ENCODE measurements at regions not wholly inside any gene's neighbourhood (a gene's known extent, or its start where the extent isn't known, plus 50 kb on each side); places are given as distances from the start of the nearest gene placed in this dataset.
A peak's percentile ranks its signal among the peaks of the same experiment; 100 is the strongest.

DNA sequence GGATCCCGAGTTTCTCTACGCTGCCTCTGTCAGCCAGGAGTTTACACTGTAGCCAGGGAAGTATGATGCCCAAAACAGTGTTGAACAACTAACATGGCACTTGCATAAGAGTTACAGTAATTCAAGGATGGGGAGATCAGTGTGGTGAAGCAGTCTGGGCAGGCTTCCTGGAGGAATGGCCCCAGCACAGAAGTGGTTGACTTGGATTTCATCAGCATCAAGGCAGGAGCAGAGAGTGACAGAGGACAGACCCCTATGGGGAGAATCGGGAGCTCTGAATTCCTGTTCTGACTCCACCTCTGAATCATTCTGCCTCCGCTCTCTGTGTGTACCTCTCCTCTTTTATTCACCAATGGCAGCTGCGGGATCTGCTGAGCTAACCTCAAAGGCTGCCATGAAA is 124.5 kb downstream of the KCNA5 start (continued):
- TF ChIP-seq TAF1 (conservative IDR thresholded peaks at IDR 0.05) = no peak
- TF ChIP-seq EGR1 (IDR thresholded peaks at IDR 0.05; ENCODE audit: low read depth in 2 of 2) = no peak
- TF ChIP-seq NR2F2 (IDR thresholded peaks at IDR 0.05) = no peak

- Histone ChIP-seq H3K9me3 (ENCODE audit: control insufficient read depth in 4 of 4, low read length in 3 of 4) (no peaks in the 10 kb centered on the region), H3K27ac (ENCODE audit: low read depth in 1 of 2, low read length in 2 of 2) (no peak overlapping the region), H3K4me1 (ENCODE audit: control insufficient read depth in 4 of 4, insufficient read depth in 4 of 4, low read length in 3 of 4) (peaks cover 0 to 3% (median under 1%) of the 10 kb centered on the region in 4 donors), H3K27me3 (ENCODE audit: control insufficient read depth in 4 of 4, insufficient read depth in 4 of 4, low read length in 3 of 4) (no peaks in the 10 kb centered on the region), H3K36me3 (ENCODE audit: control insufficient read depth in 4 of 4, insufficient read depth in 3 of 4, low read depth in 1 of 4, low read length in 3 of 4) (no peaks in the 10 kb centered on the region), H3K4me3 (ENCODE audit: low read depth in 1 of 3, low read length in 3 of 3) (no peak overlapping the region), H3K9ac (ENCODE audit: low read depth in 1 of 2, low read length in 2 of 2) (no peak overlapping the region)
- no peak for DNase-seq (ENCODE audit: low spot score)
- 66% methylated on average over 5 of the region's 5 CpGs for WGBS
- TF ChIP-seq NR2F2 (IDR thresholded peaks at IDR 0.05) = no peak
- no peak for TF ChIP-seq FOXA2 (IDR thresholded peaks at IDR 0.05)
- TF ChIP-seq RAD21 (IDR thresholded peaks at IDR 0.05) = no peak
- no peak for TF ChIP-seq JUND (IDR thresholded peaks at IDR 0.05)
These were observed 127.2 kb downstream of the KCNA5 start for GRCh38 chr12:5170844-5171243.

- DNase-seq (ENCODE audit: low spot score) = no peak
- TF ChIP-seq CTCF (IDR thresholded peaks at IDR 0.05; ENCODE audit: low read depth, low read length, missing input control) = peak; percentile 42
- TF ChIP-seq RAD21 (IDR thresholded peaks at IDR 0.05) = peak; percentile 78
- no peak for TF ChIP-seq ZBTB33 (IDR thresholded peaks at IDR 0.05)
These were observed 128.0 kb downstream of the KCNA5 start for GRCh38 chr12:5171701-5172100.

GRCh38 chr12:5172886-5173285 is 129.2 kb downstream of the KCNA5 start:
- H3K4me1 ChIP-seq (ENCODE audit: control insufficient read depth in 4 of 4, insufficient read depth in 4 of 4, low read length in 3 of 4) = peaks cover 0 to 3% (median under 1%) of the 10 kb centered on the region in 4 donors
- H3K9me3 ChIP-seq (ENCODE audit: control insufficient read depth in 4 of 4, low read length in 3 of 4) = no peaks in the 10 kb centered on the region
- DNase-seq (ENCODE audit: low spot score) = no peak
- WGBS = 88% methylated on average over 10 of the region's 10 CpGs
- H3K27ac ChIP-seq (ENCODE audit: low read depth in 1 of 2, low read length in 2 of 2) = no peak overlapping the region
- no peak overlapping the region for H3K4me3 ChIP-seq (ENCODE audit: low read depth in 1 of 3, low read length in 3 of 3)
- H3K9ac ChIP-seq (ENCODE audit: low read depth in 1 of 2, low read length in 2 of 2) = no peak overlapping the region
- H3K27me3 ChIP-seq (ENCODE audit: control insufficient read depth in 4 of 4, insufficient read depth in 4 of 4, low read length in 3 of 4) = no peaks in the 10 kb centered on the region
- no peaks in the 10 kb centered on the region for H3K36me3 ChIP-seq (ENCODE audit: control insufficient read depth in 4 of 4, insufficient read depth in 3 of 4, low read depth in 1 of 4, low read length in 3 of 4)
- TF ChIP-seq NR2F2 (IDR thresholded peaks at IDR 0.05) = no peak
- TF ChIP-seq HNF4A (conservative IDR thresholded peaks at IDR 0.05) = no peak
- TF ChIP-seq RXRA (IDR thresholded peaks at IDR 0.05) = no peak
- no peak for TF ChIP-seq CTCF (IDR thresholded peaks at IDR 0.05; ENCODE audit: low read depth, low read length, missing input control)
- TF ChIP-seq FOXA2 (IDR thresholded peaks at IDR 0.05) = no peak
- no peak for TF ChIP-seq ZBTB33 (IDR thresholded peaks at IDR 0.05)
- no peak for TF ChIP-seq SP1 (IDR thresholded peaks at IDR 0.05)
- TF ChIP-seq, protein P1, sequence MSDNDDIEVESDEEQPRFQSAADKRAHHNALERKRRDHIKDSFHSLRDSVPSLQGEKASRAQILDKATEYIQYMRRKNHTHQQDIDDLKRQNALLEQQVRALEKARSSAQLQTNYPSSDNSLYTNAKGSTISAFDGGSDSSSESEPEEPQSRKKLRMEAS (IDR thresholded peaks at IDR 0.05) = no peak
- TF ChIP-seq, protein P2, sequence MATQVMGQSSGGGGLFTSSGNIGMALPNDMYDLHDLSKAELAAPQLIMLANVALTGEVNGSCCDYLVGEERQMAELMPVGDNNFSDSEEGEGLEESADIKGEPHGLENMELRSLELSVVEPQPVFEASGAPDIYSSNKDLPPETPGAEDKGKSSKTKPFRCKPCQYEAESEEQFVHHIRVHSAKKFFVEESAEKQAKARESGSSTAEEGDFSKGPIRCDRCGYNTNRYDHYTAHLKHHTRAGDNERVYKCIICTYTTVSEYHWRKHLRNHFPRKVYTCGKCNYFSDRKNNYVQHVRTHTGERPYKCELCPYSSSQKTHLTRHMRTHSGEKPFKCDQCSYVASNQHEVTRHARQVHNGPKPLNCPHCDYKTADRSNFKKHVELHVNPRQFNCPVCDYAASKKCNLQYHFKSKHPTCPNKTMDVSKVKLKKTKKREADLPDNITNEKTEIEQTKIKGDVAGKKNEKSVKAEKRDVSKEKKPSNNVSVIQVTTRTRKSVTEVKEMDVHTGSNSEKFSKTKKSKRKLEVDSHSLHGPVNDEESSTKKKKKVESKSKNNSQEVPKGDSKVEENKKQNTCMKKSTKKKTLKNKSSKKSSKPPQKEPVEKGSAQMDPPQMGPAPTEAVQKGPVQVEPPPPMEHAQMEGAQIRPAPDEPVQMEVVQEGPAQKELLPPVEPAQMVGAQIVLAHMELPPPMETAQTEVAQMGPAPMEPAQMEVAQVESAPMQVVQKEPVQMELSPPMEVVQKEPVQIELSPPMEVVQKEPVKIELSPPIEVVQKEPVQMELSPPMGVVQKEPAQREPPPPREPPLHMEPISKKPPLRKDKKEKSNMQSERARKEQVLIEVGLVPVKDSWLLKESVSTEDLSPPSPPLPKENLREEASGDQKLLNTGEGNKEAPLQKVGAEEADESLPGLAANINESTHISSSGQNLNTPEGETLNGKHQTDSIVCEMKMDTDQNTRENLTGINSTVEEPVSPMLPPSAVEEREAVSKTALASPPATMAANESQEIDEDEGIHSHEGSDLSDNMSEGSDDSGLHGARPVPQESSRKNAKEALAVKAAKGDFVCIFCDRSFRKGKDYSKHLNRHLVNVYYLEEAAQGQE (IDR thresholded peaks at IDR 0.05) = no peak
- no peak for TF ChIP-seq FOXA1 (IDR thresholded peaks at IDR 0.05)

More at GRCh38 chr12:5171701-5172100, 128.0 kb downstream of the KCNA5 start:
- Histone ChIP-seq H3K27me3 (ENCODE audit: control insufficient read depth in 4 of 4, insufficient read depth in 4 of 4, low read length in 3 of 4) (no peaks in the 10 kb centered on the region), H3K27ac (ENCODE audit: low read depth in 1 of 2, low read length in 2 of 2) (no peak overlapping the region), H3K4me3 (ENCODE audit: low read depth in 1 of 3, low read length in 3 of 3) (no peak overlapping the region), H3K36me3 (ENCODE audit: control insufficient read depth in 4 of 4, insufficient read depth in 3 of 4, low read depth in 1 of 4, low read length in 3 of 4) (no peaks in the 10 kb centered on the region), H3K9ac (ENCODE audit: low read depth in 1 of 2, low read length in 2 of 2) (no peak overlapping the region), H3K9me3 (ENCODE audit: control insufficient read depth in 4 of 4, low read length in 3 of 4) (no peaks in the 10 kb centered on the region), H3K4me1 (ENCODE audit: control insufficient read depth in 4 of 4, insufficient read depth in 4 of 4, low read length in 3 of 4) (peaks cover 0 to 3% (median under 1%) of the 10 kb centered on the region in 4 donors)
- WGBS = 23% methylated on average over 5 of the region's 5 CpGs
